GM19455 (cell line): ENCODE measurements at regions not wholly inside any gene's neighbourhood (a gene's known extent, or its start where the extent isn't known, plus 50 kb on each side); places are given as distances from the start of the nearest gene placed in this dataset.
"Not testable (repeated sequence)": the region's sequence is repeated elsewhere in the genome, so short reads cannot be mapped to it uniquely, and the experiment has no call there.

Experiments
- ATAC-seq: cut with Tn5 transposase; IDR thresholded peaks from one replicate; pipeline ENCODE4 v1.9.1; 2021; ENCODE audit not compliant: unreplicated experiment

DNA sequence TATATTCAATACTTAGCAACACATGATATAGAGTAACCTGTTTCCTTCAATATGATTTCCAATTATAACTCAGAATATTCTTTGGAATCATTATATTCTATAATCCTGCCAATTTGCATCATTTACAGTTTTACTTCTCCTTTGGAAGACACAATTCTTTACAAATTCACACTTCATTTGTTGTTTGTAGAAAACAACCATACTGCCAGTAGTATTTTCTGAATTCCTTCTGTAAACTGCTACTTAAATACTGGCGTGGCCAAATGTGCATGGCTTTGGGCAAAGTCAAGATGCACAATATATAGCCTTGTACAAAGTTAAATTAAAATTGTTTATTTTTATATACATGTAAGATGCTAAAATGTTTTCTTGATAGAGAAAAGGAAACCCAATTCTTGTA is 687.1 kb upstream of the NEGR1 start:
- ATAC-seq: no peak

DNA sequence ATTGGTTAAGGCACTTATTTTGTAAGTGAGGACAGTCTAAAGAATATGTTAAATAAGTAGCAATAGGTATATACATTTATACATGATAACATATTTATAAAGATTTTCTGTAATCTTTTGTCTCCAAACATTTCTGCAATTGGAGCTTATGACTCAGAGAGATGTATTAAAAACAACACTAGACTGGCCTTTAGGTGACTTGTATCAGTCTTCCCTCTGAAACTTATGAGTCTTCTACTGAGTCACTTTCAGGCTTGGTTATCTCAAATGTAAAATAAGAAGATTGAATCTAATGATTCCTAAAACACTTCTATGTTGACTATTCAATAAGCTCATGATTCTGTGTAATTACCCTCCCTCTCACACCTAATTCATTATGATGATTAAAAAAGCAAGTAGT is 672.6 kb upstream of the NEGR1 start:
- no peak for ATAC-seq

DNA sequence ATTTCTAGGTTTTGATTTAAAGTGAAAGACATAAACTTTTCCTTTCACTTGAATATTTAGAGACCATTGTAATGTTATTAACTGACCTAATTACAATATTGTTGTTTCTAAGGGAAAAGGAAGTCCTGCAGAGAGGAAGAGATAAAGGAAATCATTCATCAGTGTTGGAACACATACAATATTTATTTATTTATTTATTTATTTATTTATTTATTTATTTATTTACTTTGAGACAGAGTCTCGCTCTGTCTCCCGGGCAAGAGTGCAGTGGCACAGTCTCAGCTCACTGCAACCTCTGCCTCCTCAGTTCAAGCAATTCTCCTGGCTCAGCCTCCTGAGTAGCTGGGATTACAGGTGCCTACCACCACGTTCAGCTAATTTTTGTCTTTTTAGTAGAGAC is 668.6 kb upstream of the NEGR1 start:
- ATAC-seq: not testable (repeated sequence)

DNA sequence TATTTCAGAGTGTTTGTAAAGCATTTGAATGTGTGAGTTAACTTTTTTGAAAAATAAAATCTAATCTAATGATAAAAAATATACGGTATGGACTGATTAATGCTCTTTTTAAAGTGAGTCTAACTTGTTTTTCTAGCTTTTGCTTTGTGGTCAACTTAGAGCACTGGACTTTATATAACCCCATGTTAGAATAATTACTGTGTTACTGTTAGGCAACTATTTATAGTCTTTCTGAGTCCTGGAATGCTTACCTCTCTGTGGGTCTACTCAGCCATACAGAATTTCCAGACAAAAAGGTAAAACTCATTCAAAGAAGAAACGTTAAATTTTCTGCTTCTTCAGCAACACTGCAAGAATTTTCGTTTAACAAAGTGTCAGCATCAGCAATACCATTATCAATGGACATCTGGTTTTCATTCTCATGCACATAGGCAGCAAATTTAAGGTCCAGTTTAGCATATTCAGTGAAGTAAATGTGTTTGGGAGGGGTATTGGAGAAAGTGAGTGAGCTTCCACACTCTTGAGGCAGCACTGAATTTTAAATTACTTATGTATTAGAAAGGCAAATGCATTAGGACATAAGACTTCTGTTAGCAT is 664.7 kb upstream of the NEGR1 start:
- ATAC-seq: no peak

DNA sequence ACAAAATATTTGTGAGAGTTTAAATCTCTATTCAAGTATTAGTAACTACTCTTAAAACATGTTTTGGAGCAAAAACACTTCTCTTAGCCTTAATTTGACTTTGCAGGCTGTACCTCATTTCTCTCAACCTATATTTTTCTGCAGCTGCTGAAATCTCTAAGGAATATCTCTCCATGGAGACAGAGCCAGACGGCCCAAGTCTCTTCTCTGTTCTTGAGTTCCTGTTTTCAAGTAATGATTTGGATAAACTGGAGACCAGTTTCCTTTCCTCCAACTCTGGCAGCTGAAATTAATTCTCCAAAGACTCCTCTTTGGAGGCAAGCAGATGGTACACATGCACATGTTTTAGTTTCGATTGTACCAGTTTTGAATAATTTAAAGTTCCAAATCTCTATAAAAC is 659.7 kb upstream of the NEGR1 start:
- ATAC-seq: no peak

DNA sequence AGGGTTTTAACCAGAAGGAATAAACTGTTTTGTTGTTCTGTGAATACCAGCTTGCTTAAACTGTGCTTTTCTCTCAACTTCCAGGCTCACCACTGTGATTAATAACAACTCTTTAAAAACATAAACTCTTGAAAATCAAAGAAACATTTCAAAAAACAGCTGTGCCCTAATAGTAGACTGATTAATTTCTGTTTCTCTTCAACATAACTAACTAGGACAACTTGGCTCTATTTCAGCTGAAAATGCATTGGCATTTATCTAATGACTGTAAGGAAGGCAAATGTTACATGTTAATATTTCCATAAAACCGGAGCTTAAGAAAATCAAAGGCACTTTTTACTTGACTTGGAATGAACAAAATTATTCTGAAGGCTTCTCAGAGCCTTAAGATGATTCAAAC is 656.1 kb upstream of the NEGR1 start:
- no peak for ATAC-seq

DNA sequence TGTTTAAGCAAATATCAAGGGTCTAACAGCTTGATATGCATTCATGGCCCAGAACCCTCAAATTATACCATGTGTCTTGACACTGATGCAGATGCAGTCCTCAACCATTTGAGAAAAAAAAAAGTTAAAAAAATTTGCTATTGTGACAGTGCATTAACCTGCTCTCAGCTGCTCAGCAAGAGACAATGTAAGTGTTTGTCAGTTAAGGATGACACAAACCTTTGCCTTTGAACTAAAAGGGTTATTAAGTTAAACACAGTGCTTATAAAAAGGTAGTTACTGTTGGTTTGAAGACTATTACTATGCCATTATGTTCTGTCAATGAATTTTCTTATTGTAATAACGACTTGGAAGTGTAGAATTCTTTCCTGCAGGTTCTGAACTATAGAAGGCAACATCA is 655.6 kb upstream of the NEGR1 start:
- ATAC-seq: no peak

DNA sequence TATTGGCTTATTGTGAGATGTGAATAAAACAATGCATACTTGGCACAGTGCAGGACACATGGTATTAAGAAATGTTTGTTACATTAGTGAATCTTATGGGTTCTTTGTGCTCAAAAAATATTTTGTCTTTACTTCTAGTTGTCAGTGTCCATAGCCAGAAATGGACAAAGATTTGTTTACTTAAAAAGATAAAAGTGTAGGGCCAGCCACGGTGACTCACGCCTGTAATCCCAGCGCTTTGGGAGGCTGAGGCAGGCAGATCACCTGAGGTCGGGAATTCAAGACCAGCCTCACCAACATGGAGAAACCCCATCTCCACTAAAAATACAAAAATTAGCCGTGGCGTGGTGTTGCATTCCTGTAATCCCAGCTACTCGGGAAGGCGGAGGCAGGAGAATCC is 654.6 kb upstream of the NEGR1 start:
- no peak for ATAC-seq

DNA sequence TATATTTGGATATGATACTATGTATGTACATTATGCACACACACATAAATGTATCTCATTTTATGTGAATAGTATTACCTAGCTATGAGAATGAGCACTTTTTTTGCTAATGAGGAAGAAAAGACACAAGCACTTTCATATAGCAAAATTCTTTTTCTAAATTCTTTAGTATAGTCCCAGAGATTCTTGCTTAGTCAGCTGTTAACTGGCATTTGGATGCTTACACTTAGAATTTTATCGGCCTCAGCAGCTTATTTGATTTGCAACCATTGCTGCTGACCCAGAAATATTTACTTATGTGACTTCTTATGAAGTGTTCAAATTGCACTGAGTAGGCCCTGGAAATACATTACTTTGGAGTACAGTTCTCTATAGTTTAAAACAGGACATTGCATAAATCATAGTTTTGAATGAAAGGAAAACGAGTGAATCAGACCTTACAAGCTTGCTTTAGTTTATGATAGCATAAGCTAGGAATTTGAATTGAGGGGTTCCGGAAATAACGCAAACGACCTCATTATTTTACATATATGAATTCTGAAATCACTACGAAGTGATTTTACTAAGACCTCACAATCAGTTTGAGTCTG is 653.9 kb upstream of the NEGR1 start:
- no peak for ATAC-seq

DNA sequence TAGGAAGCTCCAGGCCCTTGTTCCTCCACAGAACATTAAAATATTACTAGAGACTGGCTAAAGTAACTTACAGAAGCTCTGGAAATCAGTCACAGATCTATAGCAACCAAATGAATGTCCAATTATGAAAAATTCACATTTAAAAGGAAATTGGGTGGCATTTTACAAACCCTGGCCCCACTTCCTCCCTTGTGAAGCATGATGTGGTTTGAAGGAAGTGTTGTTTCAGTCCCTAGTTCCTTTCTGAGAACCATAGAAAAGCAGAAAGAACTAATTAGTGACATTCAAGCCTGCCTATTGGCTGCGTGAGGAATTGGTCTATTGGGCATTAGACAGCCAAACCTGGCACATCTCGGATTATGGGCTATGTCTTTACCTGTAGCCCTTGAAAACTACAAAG is 649.7 kb upstream of the NEGR1 start:
- no peak for ATAC-seq

DNA sequence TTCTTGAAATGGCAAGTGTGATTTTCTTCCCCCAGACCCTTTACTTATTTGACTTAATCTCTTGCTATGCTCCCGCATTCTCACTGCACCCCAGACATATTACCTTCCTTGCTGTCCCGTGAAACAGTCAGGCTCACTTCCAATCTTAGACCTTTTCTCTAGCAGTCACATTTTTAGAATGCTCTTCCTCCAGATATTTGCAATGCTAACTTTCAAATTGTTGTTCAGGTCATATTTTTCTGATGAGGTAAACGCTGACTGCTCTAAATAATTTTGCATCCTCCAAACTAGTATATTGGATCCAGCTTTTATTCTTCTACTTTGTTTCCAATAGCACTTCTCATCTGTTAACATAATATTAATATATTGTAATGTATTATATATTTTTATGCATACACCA is 648.2 kb upstream of the NEGR1 start:
- no peak for ATAC-seq

DNA sequence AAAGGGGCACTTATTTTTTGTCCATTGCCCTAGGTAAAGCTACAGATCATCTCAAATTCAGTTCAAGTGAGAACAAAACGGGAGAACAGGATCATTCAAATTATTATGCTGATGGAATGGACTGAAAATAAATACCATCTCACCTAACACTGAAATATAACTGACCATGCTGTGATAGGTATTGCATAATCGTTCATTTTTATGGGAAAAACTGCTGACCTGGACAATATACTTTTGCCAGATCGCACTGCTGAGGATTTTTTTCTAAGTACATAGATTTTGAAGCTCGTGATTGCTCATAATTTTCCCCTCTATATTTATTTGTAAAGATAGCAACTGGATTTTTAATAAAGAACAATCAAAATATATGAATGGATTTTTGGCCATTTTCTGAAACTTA is 636.6 kb upstream of the NEGR1 start:
- no peak for ATAC-seq

DNA sequence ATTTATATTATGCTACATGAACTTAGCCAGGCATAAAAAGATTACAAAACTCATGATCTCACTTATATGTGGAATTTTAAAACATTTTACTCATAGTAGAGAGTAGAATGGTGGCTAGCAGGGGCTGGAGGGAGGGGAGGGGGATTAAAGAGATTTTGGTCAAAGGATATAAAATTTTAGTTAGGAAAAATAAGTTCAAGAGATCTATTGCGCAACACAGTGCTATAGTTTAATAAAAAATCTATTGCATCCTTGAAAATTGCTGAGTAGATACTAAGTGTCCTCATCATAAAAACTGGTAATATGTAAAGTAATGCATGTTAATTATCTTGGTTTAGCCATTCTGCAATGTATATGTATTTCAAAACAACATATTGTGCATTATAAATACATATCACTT is 635.6 kb upstream of the NEGR1 start:
- no peak for ATAC-seq

DNA sequence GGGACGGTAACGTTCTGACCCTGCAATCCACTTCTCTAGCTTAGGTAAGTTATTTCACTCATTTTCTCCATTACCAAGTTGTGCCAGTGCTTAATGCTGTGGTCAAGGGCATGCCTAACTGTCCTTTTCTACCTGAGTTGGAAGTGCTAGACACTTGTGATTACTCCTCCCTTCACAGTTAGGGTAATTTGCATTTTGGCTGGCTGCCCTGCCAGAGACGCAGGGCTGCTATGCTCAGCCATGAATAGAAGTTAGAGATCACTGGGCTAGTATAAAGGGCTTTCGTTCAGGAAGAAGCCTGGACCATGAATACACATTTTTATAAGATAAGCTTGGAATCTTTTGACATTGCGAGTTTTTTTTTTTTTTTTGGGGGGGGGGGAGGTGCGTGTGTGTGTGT is 633.2 kb upstream of the NEGR1 start:
- no peak for ATAC-seq

DNA sequence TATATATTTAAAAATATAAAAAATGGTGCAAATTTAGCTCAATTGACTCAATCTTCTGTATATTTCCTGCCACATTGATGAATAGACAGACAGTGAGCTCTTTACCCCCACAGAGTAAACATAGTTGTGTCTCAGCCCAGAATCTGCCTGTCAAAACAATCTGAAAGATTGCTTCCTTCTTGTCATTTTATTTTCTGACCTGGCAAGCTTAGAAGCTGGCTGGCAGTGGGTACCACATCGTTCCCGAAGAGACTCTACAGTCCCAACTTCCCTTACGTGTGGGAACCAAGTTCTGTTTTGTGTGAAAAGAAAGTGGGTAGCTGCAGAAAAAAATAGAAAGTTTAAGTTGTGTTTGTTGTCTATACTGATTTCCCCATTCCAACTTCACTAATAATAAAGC is 629.3 kb upstream of the NEGR1 start:
- no peak for ATAC-seq

DNA sequence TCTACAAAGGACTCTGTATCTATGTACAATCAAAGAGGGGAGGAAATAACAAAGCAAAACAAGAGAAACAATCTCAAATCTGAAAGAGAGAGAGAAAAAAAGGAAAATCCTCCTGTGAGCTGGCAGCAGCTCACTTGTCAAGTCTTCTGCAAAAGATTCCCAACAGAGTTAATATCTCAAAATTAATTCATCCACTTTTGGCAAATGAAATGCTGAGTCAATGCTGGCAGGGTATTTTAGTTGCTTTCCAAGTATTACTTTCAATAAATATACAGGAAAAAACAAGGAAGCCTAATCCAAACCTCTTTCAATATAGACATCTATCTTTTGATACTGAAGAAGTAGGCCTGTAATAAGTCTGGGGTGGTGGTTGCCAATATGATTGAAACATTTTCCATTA is 613.9 kb upstream of the NEGR1 start:
- ATAC-seq: no peak

DNA sequence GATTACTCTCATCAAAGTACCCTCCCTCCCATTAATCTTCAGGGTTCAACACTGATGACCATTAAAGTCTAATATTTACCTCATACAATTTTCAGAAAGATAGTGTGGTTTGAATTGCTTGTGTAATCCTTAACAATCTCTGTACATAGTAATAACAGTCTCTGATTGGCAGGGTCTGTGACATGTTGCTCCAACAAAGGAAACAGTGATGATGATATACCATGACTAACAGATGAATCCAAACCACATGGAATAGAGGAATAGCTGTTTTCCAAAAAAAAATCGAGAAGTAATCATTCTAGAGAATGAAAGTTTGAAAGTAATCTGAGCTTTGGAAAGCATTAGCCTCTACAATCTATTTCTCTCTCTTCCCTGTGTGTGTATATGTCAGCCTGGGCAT is 610.1 kb upstream of the NEGR1 start:
- ATAC-seq: no peak

DNA sequence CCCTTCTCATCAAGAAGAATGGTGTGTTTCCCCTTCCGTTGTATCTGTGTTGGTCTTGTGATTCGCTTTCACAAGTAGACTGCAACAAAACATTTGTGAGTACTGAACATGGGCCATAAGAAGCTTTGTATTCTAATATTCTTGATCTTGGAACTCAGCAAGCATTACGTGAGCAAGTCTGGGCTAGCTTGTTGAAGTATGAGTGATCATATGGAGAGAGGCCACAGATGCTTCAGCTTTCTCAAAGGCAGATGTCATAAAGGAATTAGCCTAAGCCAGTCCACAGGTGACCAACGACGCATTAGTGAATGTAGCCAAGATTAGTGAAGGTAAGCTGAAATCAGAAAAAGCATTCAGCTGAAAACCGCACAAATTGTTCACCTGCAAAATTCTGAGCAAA is 609.6 kb upstream of the NEGR1 start:
- ATAC-seq: no peak

DNA sequence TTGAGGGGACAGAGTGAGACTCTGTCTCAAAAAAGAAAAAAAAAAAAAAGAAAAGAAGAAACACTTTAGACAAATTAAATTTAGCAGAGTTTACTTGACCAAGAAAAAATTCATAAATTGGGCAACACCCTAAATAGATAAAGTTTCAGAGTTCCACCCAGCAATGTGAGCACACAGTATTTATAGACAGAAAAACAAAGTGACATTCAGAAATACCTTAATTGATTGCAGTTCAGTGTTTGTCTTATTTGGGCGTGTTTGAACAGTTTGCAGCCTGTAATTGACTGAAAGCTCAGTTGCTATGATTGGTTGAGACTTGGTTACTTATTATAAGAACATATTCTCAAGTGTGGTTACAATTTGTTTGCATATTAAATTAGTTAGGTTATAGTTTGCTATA is 603.5 kb upstream of the NEGR1 start:
- no peak for ATAC-seq

DNA sequence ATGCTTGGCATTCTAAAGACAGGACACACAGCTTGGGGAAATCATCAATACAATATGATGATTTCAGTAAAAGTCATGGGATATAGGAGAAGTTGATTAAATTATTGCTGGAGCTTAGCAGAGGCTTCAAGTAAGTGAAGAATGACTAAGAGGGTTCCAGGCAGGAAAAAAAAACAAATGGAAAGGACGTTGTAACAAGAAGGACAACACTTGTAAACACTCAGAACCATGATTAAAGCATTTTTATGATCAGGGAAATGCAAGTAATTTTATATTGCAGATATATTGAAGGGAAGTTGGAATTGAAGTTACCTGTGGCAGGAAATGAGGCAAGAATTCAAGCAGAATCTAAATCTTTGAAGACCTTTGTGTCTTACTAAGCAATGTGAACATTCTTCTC is 602.7 kb upstream of the NEGR1 start:
- no peak for ATAC-seq

DNA sequence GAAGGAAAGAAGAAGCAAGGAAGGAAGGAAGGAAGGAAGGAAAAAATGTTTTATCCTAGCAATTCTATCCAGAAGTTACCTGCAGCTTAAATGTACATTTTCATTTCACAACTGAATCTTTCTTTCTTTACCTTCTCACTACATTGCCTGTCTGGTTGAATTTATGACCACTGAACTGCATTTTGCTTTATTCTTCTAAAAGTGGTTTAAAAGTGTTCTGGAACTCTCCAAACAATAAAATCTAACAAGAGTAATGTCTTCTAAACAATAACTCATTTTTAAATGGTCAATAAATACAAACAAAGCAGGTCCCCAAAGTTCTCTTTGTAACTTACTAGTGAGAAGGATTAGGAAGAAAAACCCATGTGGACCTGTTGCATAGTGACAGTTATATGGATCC is 587.5 kb upstream of the NEGR1 start:
- ATAC-seq: no peak

DNA sequence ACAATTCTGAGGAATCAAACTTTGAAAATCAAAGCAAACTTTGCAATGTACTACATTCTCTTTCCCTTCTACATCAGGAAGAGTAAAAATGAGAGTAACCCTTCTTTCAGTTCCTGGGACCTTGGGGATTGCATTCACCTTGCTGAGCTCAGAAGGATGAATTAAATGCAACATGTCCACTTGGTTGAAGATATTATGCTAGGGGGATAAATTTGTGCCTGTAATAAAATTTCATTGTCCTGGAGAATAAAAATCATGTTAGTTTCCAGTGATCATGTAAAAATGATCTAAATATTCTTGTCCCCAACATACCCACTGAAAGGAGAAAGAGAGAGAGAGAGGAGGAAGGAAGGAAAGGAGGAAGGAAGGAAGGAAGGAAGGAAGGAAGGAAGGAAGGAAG is 587.1 kb upstream of the NEGR1 start:
- ATAC-seq: no peak

DNA sequence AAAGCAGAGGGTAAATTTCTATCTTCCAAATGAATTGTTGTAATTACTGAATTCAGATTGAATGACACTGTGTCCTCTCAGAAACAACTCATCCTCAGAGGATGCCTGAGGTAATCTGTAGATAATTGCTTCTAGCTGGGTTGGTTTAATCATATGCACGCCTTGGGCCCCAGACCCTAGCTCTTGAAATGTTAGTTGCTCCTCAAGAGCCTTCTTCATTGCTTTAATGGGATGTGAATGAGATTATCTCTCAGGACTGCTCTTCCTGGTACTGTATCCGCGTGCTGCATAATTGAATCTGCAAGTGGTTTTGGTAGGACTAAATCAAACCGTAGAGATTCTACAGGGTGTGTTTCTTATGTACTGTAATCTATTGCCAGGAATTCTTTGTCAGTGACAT is 569.3 kb upstream of the NEGR1 start:
- no peak for ATAC-seq

DNA sequence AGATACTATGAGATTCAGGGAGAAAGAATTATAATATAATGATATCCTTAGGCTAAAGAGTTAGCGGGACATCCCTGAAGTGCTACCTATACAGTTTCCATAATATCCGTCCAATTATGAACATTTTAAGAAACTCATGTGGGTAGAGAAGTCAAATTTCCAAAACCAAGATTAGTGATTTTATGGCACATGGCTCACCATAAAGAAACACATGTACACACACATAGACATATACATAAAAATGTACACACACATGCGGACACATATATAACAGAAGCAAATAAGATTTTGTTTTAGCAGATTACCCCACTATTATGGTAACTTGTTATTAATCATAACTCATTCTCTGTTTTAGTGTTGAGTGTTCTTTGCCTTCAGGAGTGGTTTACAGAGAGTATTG is 566.7 kb upstream of the NEGR1 start:
- ATAC-seq: no peak
